ENCODE measurements at regions not wholly inside any gene's neighbourhood (a gene's known extent, or its start where the extent isn't known, plus 50 kb on each side); places are given as distances from the start of the nearest gene placed in this dataset.

- no peak overlapping the region for H3K4me3 ChIP-seq (ENCODE audit: control insufficient read depth, low read depth, low read length)
- no peak for DNase-seq (ENCODE audit: low read depth)
- TF ChIP-seq CTCF (IDR thresholded peaks at IDR 0.05; ENCODE audit: control insufficient read depth, insufficient read depth, low read depth, low read length, missing control alignments): no peak
Observed at GRCh38 chr2:4455486-4456155, 752.2 kb downstream of the DCDC2C start.

GRCh38 chr2:4464634-4465266 is 761.4 kb downstream of the DCDC2C start:
- no peak overlapping the region for H3K4me3 ChIP-seq (ENCODE audit: control insufficient read depth, low read depth, low read length)
- no peak for DNase-seq (ENCODE audit: low read depth)
- no peak for TF ChIP-seq CTCF (IDR thresholded peaks at IDR 0.05; ENCODE audit: control insufficient read depth, insufficient read depth, low read depth, low read length, missing control alignments)

GRCh38 chr2:4465671-4466070 is 762.3 kb downstream of the DCDC2C start:
- no peak for DNase-seq (ENCODE audit: low read depth)
- TF ChIP-seq CTCF (IDR thresholded peaks at IDR 0.05; ENCODE audit: control insufficient read depth, insufficient read depth, low read depth, low read length, missing control alignments): no peak
- no peak overlapping the region for H3K4me3 ChIP-seq (ENCODE audit: control insufficient read depth, low read depth, low read length)

GRCh38 chr2:4475618-4476017 is 772.2 kb downstream of the DCDC2C start:
- no peak for DNase-seq (ENCODE audit: low read depth)
- no peak overlapping the region for H3K4me3 ChIP-seq (ENCODE audit: control insufficient read depth, low read depth, low read length)
- TF ChIP-seq CTCF (IDR thresholded peaks at IDR 0.05; ENCODE audit: control insufficient read depth, insufficient read depth, low read depth, low read length, missing control alignments): no peak

GRCh38 chr2:4483050-4483449 is 779.7 kb downstream of the DCDC2C start:
- no peak for TF ChIP-seq CTCF (IDR thresholded peaks at IDR 0.05; ENCODE audit: control insufficient read depth, insufficient read depth, low read depth, low read length, missing control alignments)
- no peak overlapping the region for H3K4me3 ChIP-seq (ENCODE audit: control insufficient read depth, low read depth, low read length)
- no peak for DNase-seq (ENCODE audit: low read depth)

- TF ChIP-seq CTCF (IDR thresholded peaks at IDR 0.05; ENCODE audit: control insufficient read depth, insufficient read depth, low read depth, low read length, missing control alignments): no peak
- no peak for DNase-seq (ENCODE audit: low read depth)
- no peak overlapping the region for H3K4me3 ChIP-seq (ENCODE audit: control insufficient read depth, low read depth, low read length)
Observed at GRCh38 chr2:4486971-4487370, 783.6 kb downstream of the DCDC2C start.
